Chondrocyte (in vitro differentiated cells): ENCODE measurements at regions not wholly inside any gene's neighbourhood (a gene's known extent, or its start where the extent isn't known, plus 50 kb on each side); places are given as distances from the start of the nearest gene placed in this dataset.

ENCODE experiments used
- DNase-seq: peaks from one replicate; pipeline ENCODE4 v3.0.0; 2021; ENCODE audit warnings: mixed read lengths, low spot score
- H3K27ac Mint-ChIP-seq: one replicate; pipeline ENCODE4 v1.8.0; 2021; ENCODE audit warnings: mild to moderate bottlenecking, moderate library complexity, mixed read lengths; ENCODE audit not compliant: unreplicated experiment
- H3K27me3 Mint-ChIP-seq: 2 replicates; pipeline ENCODE4 v1.8.0; 2021; ENCODE audit warnings: low read depth, mixed read lengths
- H3K36me3 Mint-ChIP-seq: 2 replicates; pipeline ENCODE4 v1.8.0; 2021; ENCODE audit warnings: low read depth, mixed read lengths
- H3K4me1 Mint-ChIP-seq: 2 replicates; pipeline ENCODE4 v1.8.0; 2021; ENCODE audit warnings: low read depth, mild to moderate bottlenecking, mixed read lengths
- H3K4me3 Mint-ChIP-seq: one replicate; pipeline ENCODE4 v1.8.0; 2021; ENCODE audit warnings: mild to moderate bottlenecking, moderate library complexity, mixed read lengths; ENCODE audit not compliant: unreplicated experiment
- H3K9me3 Mint-ChIP-seq: 2 replicates; pipeline ENCODE4 v1.8.0; 2021; ENCODE audit warnings: low read depth, mixed read lengths
- TF ChIP-seq, protein P1 (sequence below): fragments of 200-600 bp; sonication (generic); IDR thresholded peaks from 2 replicates; pipeline ENCODE4 v1.5.0; 2021; ENCODE audit warnings: antibody characterized with exemption, mild to moderate bottlenecking, moderate library complexity

DNA sequence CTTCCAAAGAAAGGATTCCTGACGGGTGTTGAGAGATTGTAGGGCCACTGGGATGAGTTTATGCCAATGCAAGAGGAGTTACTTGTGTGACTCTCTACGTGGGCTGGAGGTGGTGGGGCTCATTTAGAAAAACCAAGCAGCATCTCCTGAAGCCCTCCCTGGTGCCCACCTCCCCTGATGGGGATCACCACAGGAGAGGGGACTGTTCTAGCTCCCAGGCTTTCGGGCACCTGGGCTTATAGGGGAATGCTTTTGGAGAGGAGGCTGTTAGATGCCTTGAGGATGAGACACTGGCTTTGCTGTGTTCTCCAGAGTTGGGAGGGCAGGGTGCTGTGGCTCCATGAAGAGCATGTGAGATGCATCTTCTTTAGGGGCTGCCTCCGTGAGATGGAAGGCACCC is 65.0 kb downstream of the IRX1 start:
- Mint-ChIP-seq H3K4me1 (no peaks in the 10 kb centered on the region), H3K9me3 (peaks cover 33% of the 10 kb centered on the region)

DNA sequence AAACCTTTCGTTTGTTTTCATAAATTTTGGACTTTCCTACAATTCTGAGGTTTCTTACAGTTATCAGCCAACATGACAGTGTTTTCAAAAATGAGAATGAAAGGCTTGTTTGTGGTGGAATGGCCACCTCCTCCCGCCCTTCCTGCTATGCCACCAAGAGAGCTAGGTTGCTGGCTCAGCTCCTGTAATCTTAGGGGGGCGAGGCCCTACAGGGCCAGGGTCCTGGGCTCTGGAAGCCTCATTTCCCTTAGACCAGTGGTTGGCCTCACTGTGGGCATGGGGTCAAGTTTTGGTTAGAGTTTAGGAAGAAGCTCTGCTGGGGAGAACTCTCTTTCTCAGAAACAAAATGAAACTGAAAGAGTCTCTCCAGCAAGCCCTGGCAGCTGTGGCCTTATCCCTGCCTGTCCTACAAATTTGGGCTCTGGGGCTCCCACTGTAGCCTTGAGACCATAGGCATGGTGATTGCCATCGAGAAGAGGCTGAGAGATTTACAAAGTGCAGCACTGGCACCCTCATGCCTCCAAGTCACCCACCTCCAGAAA is 66.2 kb downstream of the IRX1 start:
- Mint-ChIP-seq H3K27me3 (no peaks in the 10 kb centered on the region), H3K36me3 (no peaks in the 10 kb centered on the region), H3K27ac (no peak overlapping the region), H3K4me1 (no peaks in the 10 kb centered on the region), H3K4me3 (no peak overlapping the region), H3K9me3 (peaks cover 35% of the 10 kb centered on the region)
- TF ChIP-seq, protein P1, sequence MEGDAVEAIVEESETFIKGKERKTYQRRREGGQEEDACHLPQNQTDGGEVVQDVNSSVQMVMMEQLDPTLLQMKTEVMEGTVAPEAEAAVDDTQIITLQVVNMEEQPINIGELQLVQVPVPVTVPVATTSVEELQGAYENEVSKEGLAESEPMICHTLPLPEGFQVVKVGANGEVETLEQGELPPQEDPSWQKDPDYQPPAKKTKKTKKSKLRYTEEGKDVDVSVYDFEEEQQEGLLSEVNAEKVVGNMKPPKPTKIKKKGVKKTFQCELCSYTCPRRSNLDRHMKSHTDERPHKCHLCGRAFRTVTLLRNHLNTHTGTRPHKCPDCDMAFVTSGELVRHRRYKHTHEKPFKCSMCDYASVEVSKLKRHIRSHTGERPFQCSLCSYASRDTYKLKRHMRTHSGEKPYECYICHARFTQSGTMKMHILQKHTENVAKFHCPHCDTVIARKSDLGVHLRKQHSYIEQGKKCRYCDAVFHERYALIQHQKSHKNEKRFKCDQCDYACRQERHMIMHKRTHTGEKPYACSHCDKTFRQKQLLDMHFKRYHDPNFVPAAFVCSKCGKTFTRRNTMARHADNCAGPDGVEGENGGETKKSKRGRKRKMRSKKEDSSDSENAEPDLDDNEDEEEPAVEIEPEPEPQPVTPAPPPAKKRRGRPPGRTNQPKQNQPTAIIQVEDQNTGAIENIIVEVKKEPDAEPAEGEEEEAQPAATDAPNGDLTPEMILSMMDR, result no peak
- DNase-seq, result no peak

More for the DNA sequence above, 65.0 kb downstream of the IRX1 start:
- TF ChIP-seq, protein P1, result no peak
- no peaks in the 10 kb centered on the region for H3K27me3 Mint-ChIP-seq
- no peak overlapping the region for H3K27ac Mint-ChIP-seq
- peak; percentile 55 for DNase-seq
- no peak overlapping the region for H3K4me3 Mint-ChIP-seq
- no peaks in the 10 kb centered on the region for H3K36me3 Mint-ChIP-seq

DNA sequence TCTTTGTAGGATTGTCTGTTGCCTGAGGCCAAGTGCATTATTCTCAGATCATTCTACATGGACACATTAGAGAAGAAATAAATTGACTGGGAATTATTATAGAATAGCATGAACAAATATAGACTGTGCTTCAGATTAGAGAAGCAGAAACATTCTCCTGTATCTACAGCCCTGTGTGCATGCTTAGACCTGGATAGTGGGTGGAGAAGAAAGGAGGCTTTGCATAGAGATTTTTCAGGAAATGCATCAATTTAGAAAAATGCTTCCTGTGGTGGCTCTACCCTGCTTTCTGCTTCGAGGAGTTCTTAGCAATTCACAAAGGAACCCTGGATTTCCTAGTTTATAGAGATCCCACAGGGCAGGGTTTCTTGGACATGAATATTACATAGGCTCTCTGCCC is 66.7 kb downstream of the IRX1 start:
- Mint-ChIP-seq H3K27ac (no peak overlapping the region), H3K4me1 (no peaks in the 10 kb centered on the region), H3K27me3 (no peaks in the 10 kb centered on the region), H3K36me3 (no peaks in the 10 kb centered on the region), H3K9me3 (peaks cover 34% of the 10 kb centered on the region), H3K4me3 (no peak overlapping the region)
- TF ChIP-seq, protein P1, result no peak
- DNase-seq, result no peak

DNA sequence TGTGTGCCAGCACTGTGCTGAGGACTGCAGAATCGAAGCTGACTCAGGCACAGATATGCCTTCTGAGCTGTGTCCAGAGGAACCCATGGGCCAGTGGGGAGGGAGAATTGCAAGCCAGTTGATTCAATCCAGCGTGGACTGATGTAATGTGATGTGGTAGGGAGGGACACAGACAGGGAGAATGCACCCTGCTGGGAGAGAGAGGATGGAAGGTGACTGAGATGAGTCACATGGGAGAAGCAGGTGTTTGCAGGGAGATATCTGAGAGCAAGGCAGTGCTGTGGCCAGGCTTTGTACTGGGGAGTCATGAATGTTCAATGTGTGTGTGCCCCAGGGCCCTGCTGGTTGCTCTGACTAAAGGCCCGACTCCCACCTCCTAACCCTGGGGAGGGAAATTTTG is 75.7 kb downstream of the IRX1 start:
- no peak for DNase-seq
- no peaks in the 10 kb centered on the region for H3K4me1 Mint-ChIP-seq
- H3K36me3 Mint-ChIP-seq, result no peaks in the 10 kb centered on the region
- no peak overlapping the region for H3K27ac Mint-ChIP-seq
- H3K4me3 Mint-ChIP-seq, result no peak overlapping the region
- TF ChIP-seq, protein P1, result no peak
- H3K9me3 Mint-ChIP-seq, result peaks cover 22% of the 10 kb centered on the region
- H3K27me3 Mint-ChIP-seq, result no peaks in the 10 kb centered on the region

DNA sequence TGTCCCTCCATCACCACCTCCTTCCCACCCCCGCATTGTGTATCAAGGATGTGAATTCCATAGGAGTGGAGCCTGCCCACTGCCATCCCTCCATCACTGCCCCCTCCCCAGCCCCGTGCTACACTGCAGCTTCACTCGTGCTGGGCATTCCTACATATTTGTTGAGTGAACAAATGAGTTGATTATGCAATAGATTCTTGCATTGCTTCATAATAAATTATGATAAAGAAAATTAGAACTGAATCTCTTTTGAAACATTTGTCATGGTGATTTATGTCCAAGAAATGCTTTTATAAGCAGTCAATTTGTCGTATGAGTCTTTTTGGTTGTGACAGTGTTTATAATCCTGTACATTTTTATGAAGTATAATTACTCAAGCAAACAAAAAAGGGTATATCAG is 83.2 kb downstream of the IRX1 start:
- H3K27ac Mint-ChIP-seq, result peak overlapping the region; percentile 29
- no peak for DNase-seq
- H3K4me1 Mint-ChIP-seq, result no peaks in the 10 kb centered on the region
- H3K36me3 Mint-ChIP-seq, result no peaks in the 10 kb centered on the region
- no peak overlapping the region for H3K4me3 Mint-ChIP-seq
- no peaks in the 10 kb centered on the region for H3K27me3 Mint-ChIP-seq
- H3K9me3 Mint-ChIP-seq, result peaks cover 17% of the 10 kb centered on the region
- TF ChIP-seq, protein P1, result no peak
